Cardiac fibroblast (primary cell): ENCODE measurements at regions not wholly inside any gene's neighbourhood (a gene's known extent, or its start where the extent isn't known, plus 50 kb on each side); places are given as distances from the start of the nearest gene placed in this dataset.
A peak's percentile ranks its signal among the peaks of the same experiment; 100 is the strongest.

Source experiments
- DNase-seq, 2 donors: peaks; one replicate each; pipeline versions ENCODE4 v3.0.0 to v3.0.0-alpha.2; 2010; ENCODE audit warnings: low read depth in 2 of 2
- H3K4me3 ChIP-seq, 2 donors: replicated peaks in 1 of 2; 1 replicate in 1 of 2; 2 replicates in 1 of 2; pipeline ENCODE4 v1.5.1; 2011; ENCODE audit warnings: low read depth in 2 of 2, low read length in 2 of 2, mild to moderate bottlenecking in 2 of 2, moderate library complexity in 1 of 2
- CTCF ChIP-seq: IDR thresholded peaks from one replicate; pipeline ENCODE4 v1.5.1; 2011; ENCODE audit warnings: low read depth, mild to moderate bottlenecking, low read length, inconsistent platforms

- DNase-seq, result peak in 1 of 2 donors; percentile 2
- no peak for TF ChIP-seq CTCF
- no peak overlapping the region for H3K4me3 ChIP-seq
These were observed 318.1 kb downstream of the TRIB2 start for GRCh38 chr2:13034861-13035260.

- DNase-seq, result no peak
- TF ChIP-seq CTCF, result no peak
- H3K4me3 ChIP-seq, result no peak overlapping the region
These were observed 319.1 kb downstream of the TRIB2 start for GRCh38 chr2:13035866-13036265.

- no peak for DNase-seq
- no peak overlapping the region for H3K4me3 ChIP-seq
- TF ChIP-seq CTCF, result no peak
These were observed 323.3 kb downstream of the TRIB2 start for GRCh38 chr2:13040043-13040442.

- peak; percentile 32 for TF ChIP-seq CTCF
- DNase-seq, result peak; percentile 26 to 53
- no peak overlapping the region for H3K4me3 ChIP-seq
These were observed 329.9 kb downstream of the TRIB2 start for GRCh38 chr2:13046557-13047165.

- H3K4me3 ChIP-seq, result no peak overlapping the region
- DNase-seq, result peak; percentile 6 to 68
- no peak for TF ChIP-seq CTCF
These were observed 334.0 kb downstream of the TRIB2 start for GRCh38 chr2:13050764-13051163.

GRCh38 chr2:13052547-13052946, 335.8 kb downstream of the TRIB2 start:
- no peak overlapping the region for H3K4me3 ChIP-seq
- DNase-seq, result no peak
- no peak for TF ChIP-seq CTCF
